Neuronal stem cell (in vitro differentiated cells): ENCODE measurements at regions not wholly inside any gene's neighbourhood (a gene's known extent, or its start where the extent isn't known, plus 50 kb on each side); places are given as distances from the start of the nearest gene placed in this dataset.

Experiments
- DNase-seq: peaks from one replicate; pipeline ENCODE4 v3.0.0-alpha.2; 2013; ENCODE audit warnings: low spot score
- H2AFZ ChIP-seq: one replicate; pipeline ENCODE4 v1.6.1; 2013; ENCODE audit warnings: mild to moderate bottlenecking, low read length, inconsistent platforms
- H2AK5ac ChIP-seq: 2 replicates; pipeline ENCODE4 v1.6.1; 2013; ENCODE audit warnings: low read depth, mild to moderate bottlenecking, inconsistent platforms, low read length, moderate library complexity, mixed read lengths
- H2BK120ac ChIP-seq: 2 replicates; pipeline ENCODE4 v1.6.1; 2013; ENCODE audit warnings: low read depth, mild to moderate bottlenecking, inconsistent platforms, low read length, moderate library complexity, mixed read lengths
- H2BK12ac ChIP-seq: one replicate; pipeline ENCODE4 v1.6.1; 2013; ENCODE audit warnings: low read length, inconsistent platforms
- H2BK15ac ChIP-seq: 2 replicates; pipeline ENCODE4 v1.6.1; 2013; ENCODE audit warnings: mild to moderate bottlenecking, low read length, inconsistent platforms, mixed read lengths
- H2BK5ac ChIP-seq: one replicate; pipeline ENCODE4 v1.6.1; 2013; ENCODE audit warnings: inconsistent platforms, mild to moderate bottlenecking, low read length, moderate library complexity
- H3K14ac ChIP-seq: one replicate; pipeline ENCODE4 v1.6.1; 2013; ENCODE audit warnings: low read length, inconsistent platforms
- H3K18ac ChIP-seq: 2 replicates; pipeline ENCODE4 v1.6.1; 2013; ENCODE audit warnings: low read length, inconsistent platforms
- H3K23ac ChIP-seq: 2 replicates; pipeline ENCODE4 v1.6.1; 2013; ENCODE audit warnings: low read depth, mild to moderate bottlenecking, mixed read lengths, low read length, inconsistent platforms; ENCODE audit not compliant: poor library complexity
- H3K27ac ChIP-seq: replicated peaks from 3 replicates; pipeline ENCODE4 v1.5.1; 2013; ENCODE audit warnings: low read length, inconsistent platforms
- H3K27me3 ChIP-seq, 3 experiments: 2 replicates each; pipeline ENCODE4 v1.6.1; 2013; ENCODE audit warnings: low read length in 3 of 3, mild to moderate bottlenecking in 2 of 3, inconsistent platforms in 1 of 3, low read depth in 1 of 3, mixed read lengths in 1 of 3, moderate library complexity in 1 of 3; ENCODE audit not compliant: control insufficient read depth in 3 of 3, insufficient read depth in 3 of 3
- H3K36me3 ChIP-seq, 2 donors: replicated peaks in 1 of 2; 2 replicates each; pipeline ENCODE4 v1.6.1; 2013; ENCODE audit warnings: low read length in 2 of 2; ENCODE audit not compliant: control insufficient read depth in 2 of 2, insufficient read depth in 2 of 2
- H3K4ac ChIP-seq: 2 replicates; pipeline ENCODE4 v1.6.1; 2013; ENCODE audit warnings: inconsistent platforms, mild to moderate bottlenecking, low read length, moderate library complexity
- H3K4me1 ChIP-seq, 2 donors: 1 replicate in 1 of 2; 2 replicates in 1 of 2; pipeline ENCODE4 v1.6.1; 2013; ENCODE audit warnings: low read length in 2 of 2, low read depth in 1 of 2; ENCODE audit not compliant: control insufficient read depth in 2 of 2, insufficient read depth in 1 of 2
- H3K4me2 ChIP-seq: one replicate; pipeline ENCODE4 v1.6.1; 2013; ENCODE audit warnings: mild to moderate bottlenecking, low read length, inconsistent platforms; ENCODE audit not compliant: insufficient read depth, poor library complexity, severe bottlenecking
- H3K4me3 ChIP-seq, 2 donors: 2 replicates each; pipeline ENCODE4 v1.5.1; 2013; ENCODE audit warnings: low read length in 2 of 2, mild to moderate bottlenecking in 2 of 2, inconsistent platforms in 1 of 2, moderate library complexity in 1 of 2
- H3K79me1 ChIP-seq: one replicate; pipeline ENCODE4 v1.6.1; 2013; ENCODE audit warnings: low read depth, mild to moderate bottlenecking, inconsistent platforms, low read length, moderate library complexity
- H3K9ac ChIP-seq: one replicate; pipeline ENCODE4 v1.6.1; 2013; ENCODE audit warnings: mild to moderate bottlenecking, low read depth, low read length, inconsistent platforms; ENCODE audit not compliant: poor library complexity
- H3K9me3 ChIP-seq, 2 donors: replicated peaks in 1 of 2; 2 replicates each; pipeline versions ENCODE3 to v1.6.1; 2013; ENCODE audit warnings: low read length in 2 of 2, mild to moderate bottlenecking in 2 of 2, inconsistent platforms in 1 of 2, low read depth in 1 of 2, mixed read lengths in 1 of 2, moderate library complexity in 1 of 2; ENCODE audit not compliant: control insufficient read depth in 2 of 2, insufficient read depth in 1 of 2
- H4K8ac ChIP-seq: one replicate; pipeline ENCODE4 v1.6.1; 2013; ENCODE audit warnings: low read depth, mild to moderate bottlenecking, inconsistent platforms, low read length, moderate library complexity
- H4K91ac ChIP-seq: one replicate; pipeline ENCODE4 v1.6.1; 2013; ENCODE audit warnings: low read length, low read depth, mild to moderate bottlenecking, inconsistent platforms; ENCODE audit not compliant: poor library complexity
- WGBS, 2 donors: extraction: QIAGEN DNeasy Blood & Tissue Kit; methylation state at CpG; one replicate each; pipeline ENCODE4 v1.1.7; 2013; ENCODE audit warnings: missing lambda C conversion rate in 2 of 2, mixed read lengths in 1 of 2; ENCODE audit not compliant: insufficient read length in 2 of 2, insufficient replicate concordance in 1 of 2; ENCODE audit errors: extremely low coverage in 2 of 2; 5-methylcytosine and 5-hydroxymethylcytosine counted together

- Histone ChIP-seq H3K9ac (no peak overlapping the region), H3K4me3 (no peak overlapping the region), H3K9me3 (no peaks in the 10 kb centered on the region), H3K27ac (no peak overlapping the region), H3K79me1 (no peaks in the 10 kb centered on the region), H3K4me2 (no peak overlapping the region), H2AFZ (peak overlapping the region; percentile 53), H3K14ac (no peak overlapping the region), H3K36me3 (no peaks in the 10 kb centered on the region), H2BK15ac (no peak overlapping the region), H4K91ac (no peak overlapping the region), H3K23ac (no peak overlapping the region), H3K27me3 (no peaks in the 10 kb centered on the region), H2AK5ac (no peak overlapping the region), H3K4ac (no peak overlapping the region), H2BK12ac (no peak overlapping the region), H3K18ac (no peak overlapping the region), H2BK5ac (no peak overlapping the region), H4K8ac (no peak overlapping the region), H2BK120ac (no peak overlapping the region), H3K4me1 (no peaks in the 10 kb centered on the region)
- DNase-seq = no peak
- no CpG with 5 or more reads among the region's 5 CpGs for WGBS, 2 donors
Observed at GRCh38 chr2:146260551-146260950, 1584.3 kb upstream of the ACVR2A start.

- no peak overlapping the region for H2AK5ac ChIP-seq
- no peak overlapping the region for H2BK120ac ChIP-seq
- H3K14ac ChIP-seq = no peak overlapping the region
- H2BK5ac ChIP-seq = no peak overlapping the region
- no peaks in the 10 kb centered on the region for H3K36me3 ChIP-seq
- H2AFZ ChIP-seq = peak overlapping the region; percentile 53
- H3K27me3 ChIP-seq = no peaks in the 10 kb centered on the region
- H3K4me3 ChIP-seq = no peak overlapping the region
- no CpG with 5 or more reads among the region's 2 CpGs for WGBS, 2 donors
- no peak overlapping the region for H3K9ac ChIP-seq
- no peaks in the 10 kb centered on the region for H3K79me1 ChIP-seq
- H4K91ac ChIP-seq = no peak overlapping the region
- no peak overlapping the region for H2BK15ac ChIP-seq
- no peaks in the 10 kb centered on the region for H3K4me1 ChIP-seq
- no peak overlapping the region for H3K18ac ChIP-seq
- H3K4ac ChIP-seq = no peak overlapping the region
- H4K8ac ChIP-seq = no peak overlapping the region
- no peak overlapping the region for H3K27ac ChIP-seq
- no peak overlapping the region for H3K4me2 ChIP-seq
- no peak overlapping the region for H2BK12ac ChIP-seq
- no peak overlapping the region for H3K23ac ChIP-seq
- H3K9me3 ChIP-seq = no peaks in the 10 kb centered on the region
- no peak for DNase-seq
Observed at GRCh38 chr2:146259816-146260215, 1585.0 kb upstream of the ACVR2A start.

- Histone ChIP-seq H4K8ac (no peak overlapping the region), H3K9ac (no peak overlapping the region), H3K18ac (no peak overlapping the region), H3K27ac (no peak overlapping the region), H3K4me2 (no peak overlapping the region), H3K4ac (no peak overlapping the region), H3K36me3 (no peaks in the 10 kb centered on the region), H2AK5ac (no peak overlapping the region), H2BK120ac (no peak overlapping the region), H2BK12ac (no peak overlapping the region), H3K14ac (no peak overlapping the region), H3K27me3 (no peaks in the 10 kb centered on the region), H3K4me3 (no peak overlapping the region), H2BK5ac (no peak overlapping the region), H3K9me3 (no peaks in the 10 kb centered on the region), H3K23ac (no peak overlapping the region), H3K79me1 (no peaks in the 10 kb centered on the region), H2AFZ (no peak overlapping the region), H4K91ac (no peak overlapping the region), H3K4me1 (no peaks in the 10 kb centered on the region), H2BK15ac (no peak overlapping the region)
- WGBS, 2 donors = no CpG with 5 or more reads among the region's 6 CpGs
- no peak for DNase-seq
Observed at GRCh38 chr2:146258071-146258470, 1586.8 kb upstream of the ACVR2A start.

- Histone ChIP-seq H3K27me3 (no peaks in the 10 kb centered on the region), H3K4me3 (no peak overlapping the region), H3K4me1 (no peaks in the 10 kb centered on the region), H2BK15ac (no peak overlapping the region), H2BK120ac (no peak overlapping the region), H3K36me3 (no peaks in the 10 kb centered on the region), H3K9me3 (no peaks in the 10 kb centered on the region), H3K4me2 (no peak overlapping the region), H2AFZ (no peak overlapping the region), H2BK12ac (no peak overlapping the region), H3K79me1 (no peaks in the 10 kb centered on the region), H3K18ac (no peak overlapping the region), H3K14ac (no peak overlapping the region), H4K8ac (no peak overlapping the region), H4K91ac (no peak overlapping the region), H3K4ac (no peak overlapping the region), H2BK5ac (no peak overlapping the region), H3K23ac (no peak overlapping the region), H3K27ac (no peak overlapping the region), H3K9ac (no peak overlapping the region), H2AK5ac (no peak overlapping the region)
- WGBS, 2 donors = no CpG with 5 or more reads among the region's 2 CpGs
- DNase-seq = no peak
Observed at GRCh38 chr2:146252119-146252518, 1592.7 kb upstream of the ACVR2A start.
